Stomach (tissue), 8 donors: ENCODE measurements at regions not wholly inside any gene's neighbourhood (a gene's known extent, or its start where the extent isn't known, plus 50 kb on each side); places are given as distances from the start of the nearest gene placed in this dataset.
A peak's percentile ranks its signal among the peaks of the same experiment; 100 is the strongest.
"Not testable (repeated sequence)": the region's sequence is repeated elsewhere in the genome, so short reads cannot be mapped to it uniquely, and the experiment has no call there.

Experiments
- DNase-seq, 2 donors: peaks; one replicate each; pipeline versions ENCODE4 v3.0.0 to v3.0.0-alpha.2; 2013 to 2019
- H3K27ac ChIP-seq, 5 donors: fragments of 200-600 bp in 4 of 5; sonication (generic) in 4 of 5; one replicate each; pipeline ENCODE4 v1.5.1; 2013 to 2019; ENCODE audit warnings: mild to moderate bottlenecking in 1 of 5, moderate library complexity in 1 of 5
- H3K27me3 ChIP-seq, 3 donors: fragments of 200-600 bp; sonication (generic); one replicate each; pipeline ENCODE4 v1.5.1; 2017 to 2019; ENCODE audit warnings: mixed run types in 1 of 3
- H3K36me3 ChIP-seq, 4 donors: fragments of 200-600 bp; sonication (generic); 1 replicate in 3 of 4; 2 replicates in 1 of 4; pipeline ENCODE4 v1.5.1; 2016 to 2019
- H3K4me1 ChIP-seq, 4 donors: fragments of 200-600 bp; sonication (generic); one replicate each; pipeline ENCODE4 v1.5.1; 2016 to 2019
- H3K4me3 ChIP-seq, 4 donors: fragments of 200-600 bp; sonication (generic) in 3 of 4; one replicate each; pipeline ENCODE4 v1.5.1; 2016 to 2019; ENCODE audit warnings: mild to moderate bottlenecking in 1 of 4
- H3K9me3 ChIP-seq, 4 donors: fragments of 200-600 bp; sonication (generic); one replicate each; pipeline ENCODE4 v1.5.1; 2016 to 2019
- EP300 ChIP-seq: sonication (generic); formaldehyde crosslinking; IDR thresholded peaks from one replicate; pipeline ENCODE4 v1.6.1; 2017; ENCODE audit warnings: antibody characterized with exemption
- POLR2A ChIP-seq, 4 donors: fragments of 450-650 bp; IDR thresholded peaks; one replicate each; pipeline ENCODE4 v1.6.1; 2016; ENCODE audit warnings: antibody characterized with exemption in 4 of 4, control low read depth in 2 of 4, mild to moderate bottlenecking in 1 of 4, moderate library complexity in 1 of 4
- POLR2AphosphoS5 ChIP-seq, 3 donors: sonication (generic); formaldehyde crosslinking; IDR thresholded peaks; one replicate each; pipeline ENCODE4 v1.6.1; 2016; ENCODE audit warnings: antibody characterized with exemption in 3 of 3
- WGBS, 5 donors: extraction: QIAGEN DNeasy Blood & Tissue Kit in 3 of 5; methylation state at CpG; one replicate each; pipeline versions ENCODE4 v1.1.5 to v1.1.7; 2013 to 2018; 5-methylcytosine and 5-hydroxymethylcytosine counted together
- intact Hi-C: fragments of 100-400 bp; cut with DNase I; formaldehyde crosslinking; loops from one replicate; pipeline ENCODE4 v1.15.1; 2023; ENCODE audit warnings: low total_unique reads
- TF ChIP-seq, protein P1 (sequence below), 7 experiments: fragments of 450-650 bp in 4 of 7; fragments of 200-600 bp in 3 of 7; sonication (generic) in 3 of 7; IDR thresholded peaks; one replicate each; pipeline ENCODE4 v1.5.1; 2016 to 2019; ENCODE audit warnings: antibody characterized with exemption in 7 of 7, control low read depth in 2 of 7, mild to moderate bottlenecking in 1 of 7
- donor health status: healthy with polysubstance abuse.
- donor health status: Bipolar disorder and iron deficiency.
- donor health status: healthy.

DNA sequence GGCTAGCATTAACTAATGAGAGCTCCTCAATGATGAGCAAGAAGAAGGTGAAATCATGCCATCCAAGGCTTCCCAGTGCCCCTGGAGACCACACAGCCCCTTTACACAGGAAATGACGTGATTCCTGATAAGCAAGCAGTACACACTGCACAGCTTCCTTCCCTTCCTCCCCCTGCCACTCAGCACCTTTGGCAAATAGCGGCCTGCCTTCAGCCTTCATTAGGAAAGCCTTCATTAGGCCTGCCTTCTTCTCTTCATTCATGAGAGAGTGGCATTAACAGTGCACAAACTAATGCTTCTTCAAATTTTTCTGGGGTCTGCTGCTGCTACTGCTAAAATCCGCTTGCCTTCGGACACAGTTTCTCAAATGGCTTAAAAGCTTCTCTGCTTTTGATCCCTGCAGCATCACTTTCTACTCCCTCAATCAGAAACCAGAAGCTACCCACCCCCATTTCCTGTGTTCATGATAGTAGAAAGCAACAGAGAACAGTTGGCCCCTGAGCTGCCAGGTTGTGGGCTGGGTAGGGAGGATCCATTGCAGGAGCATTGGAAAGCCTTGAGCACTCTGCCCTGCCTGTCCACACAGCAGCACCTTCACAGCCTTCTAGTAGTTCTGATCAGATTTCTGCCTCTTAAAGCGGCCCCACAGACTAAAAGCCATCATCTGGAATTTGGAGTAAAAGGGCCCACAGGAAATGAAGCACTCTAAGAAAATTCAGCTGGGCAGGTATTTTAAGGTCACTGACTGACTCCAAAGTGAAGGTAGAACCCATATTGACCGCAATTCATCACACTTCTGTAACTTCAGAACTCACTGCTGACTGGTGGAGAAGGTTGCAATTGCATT, 103.8 kb upstream of the ETV6 start:
- peak overlapping the region in 1 of 5 donors; percentile 53 for H3K27ac ChIP-seq
- H3K4me3 ChIP-seq = no peak overlapping the region
- no peaks in the 10 kb centered on the region for H3K27me3 ChIP-seq
- H3K4me1 ChIP-seq = peaks cover 0 to 27% (median 12%) of the 10 kb centered on the region in 4 donors
- TF ChIP-seq EP300 = no peak
- TF ChIP-seq, protein P1, sequence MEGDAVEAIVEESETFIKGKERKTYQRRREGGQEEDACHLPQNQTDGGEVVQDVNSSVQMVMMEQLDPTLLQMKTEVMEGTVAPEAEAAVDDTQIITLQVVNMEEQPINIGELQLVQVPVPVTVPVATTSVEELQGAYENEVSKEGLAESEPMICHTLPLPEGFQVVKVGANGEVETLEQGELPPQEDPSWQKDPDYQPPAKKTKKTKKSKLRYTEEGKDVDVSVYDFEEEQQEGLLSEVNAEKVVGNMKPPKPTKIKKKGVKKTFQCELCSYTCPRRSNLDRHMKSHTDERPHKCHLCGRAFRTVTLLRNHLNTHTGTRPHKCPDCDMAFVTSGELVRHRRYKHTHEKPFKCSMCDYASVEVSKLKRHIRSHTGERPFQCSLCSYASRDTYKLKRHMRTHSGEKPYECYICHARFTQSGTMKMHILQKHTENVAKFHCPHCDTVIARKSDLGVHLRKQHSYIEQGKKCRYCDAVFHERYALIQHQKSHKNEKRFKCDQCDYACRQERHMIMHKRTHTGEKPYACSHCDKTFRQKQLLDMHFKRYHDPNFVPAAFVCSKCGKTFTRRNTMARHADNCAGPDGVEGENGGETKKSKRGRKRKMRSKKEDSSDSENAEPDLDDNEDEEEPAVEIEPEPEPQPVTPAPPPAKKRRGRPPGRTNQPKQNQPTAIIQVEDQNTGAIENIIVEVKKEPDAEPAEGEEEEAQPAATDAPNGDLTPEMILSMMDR (IDR thresholded peaks at IDR 0.05) = no peak
- peak in 1 of 2 donors; percentile 62 for DNase-seq
- no peaks in the 10 kb centered on the region for H3K9me3 ChIP-seq
- WGBS, 5 donors = 53 to 60% (median 55%) methylated on average over 6 of the region's 6 CpGs
- H3K36me3 ChIP-seq = no peaks in the 10 kb centered on the region
- intact Hi-C loops = no loop called here

- WGBS, 5 donors = 72 to 87% (median 78%) methylated on average over 10 to 14 of the region's 14 CpGs
- H3K4me3 ChIP-seq = peak overlapping the region in 2 of 4 donors; percentile 4 to 55
Observed at GRCh38 chr12:11546582-11547270, 102.7 kb upstream of the ETV6 start.

GRCh38 chr12:11547271-11547646, 102.2 kb upstream of the ETV6 start:
- Histone ChIP-seq H3K27ac (peak overlapping the region in 1 of 5 donors; percentile 53), H3K4me1 (peaks cover 0 to 27% (median 12%) of the 10 kb centered on the region in 4 donors), H3K4me3 (peak overlapping the region in 1 of 4 donors; percentile 55)
- H3K27me3 ChIP-seq, intact Hi-C loops, H3K36me3 ChIP-seq, H3K9me3 ChIP-seq: not testable (repeated sequence)
- DNase-seq = peak in 1 of 2 donors; percentile 41
- WGBS, 5 donors = 92 to 95% (median 93%) methylated on average over 23 to 31 of the region's 31 CpGs

More at GRCh38 chr12:11546582-11547270, 102.7 kb upstream of the ETV6 start:
- H3K9me3 ChIP-seq, H3K27me3 ChIP-seq, intact Hi-C loops, H3K36me3 ChIP-seq: not testable (repeated sequence)
- DNase-seq = peak in 1 of 2 donors; percentile 67
- Histone ChIP-seq H3K27ac (peak overlapping the region in 2 of 5 donors; percentile 16 to 53), H3K4me1 (peaks cover 0 to 27% (median 12%) of the 10 kb centered on the region in 4 donors)

DNA sequence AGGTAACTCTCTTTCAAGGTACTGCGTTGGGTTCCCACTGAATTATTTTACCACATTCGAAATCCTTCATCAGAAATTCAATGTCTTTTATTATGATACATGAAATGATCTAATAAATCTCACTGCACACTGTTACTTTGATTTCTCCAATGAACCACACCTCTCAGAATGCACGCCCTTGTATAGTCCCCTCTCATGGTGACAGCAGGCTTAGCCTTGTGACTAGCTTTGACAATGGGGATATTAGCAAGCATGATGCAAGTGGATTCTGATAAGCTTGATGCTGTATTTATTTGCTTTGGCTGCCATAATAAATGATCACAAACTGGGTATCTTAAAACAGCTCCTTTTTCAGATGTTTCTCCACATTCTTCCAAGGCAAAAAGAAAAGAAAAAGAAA, 100.4 kb upstream of the ETV6 start:
- TF ChIP-seq, protein P1 (IDR thresholded peaks at IDR 0.05) = no peak
- TF ChIP-seq POLR2A (IDR thresholded peaks at IDR 0.05) (no peak), EP300 (no peak), POLR2AphosphoS5 (IDR thresholded peaks at IDR 0.05) (no peak)
- Histone ChIP-seq H3K4me3 (no peak overlapping the region), H3K27ac (no peak overlapping the region), H3K9me3 (no peaks in the 10 kb centered on the region), H3K27me3 (no peaks in the 10 kb centered on the region), H3K4me1 (peaks cover 0 to 20% (median 14%) of the 10 kb centered on the region in 4 donors), H3K36me3 (no peaks in the 10 kb centered on the region)
- DNase-seq = no peak
- 84 to 94% (median 89%) methylated on average over 3 of the region's 3 CpGs for WGBS, 5 donors
- intact Hi-C loops = no loop called here

- H3K4me1 ChIP-seq = peaks cover 0 to 40% (median 24%) of the 10 kb centered on the region in 4 donors
- H3K27ac ChIP-seq = no peak overlapping the region
- H3K9me3 ChIP-seq = no peaks in the 10 kb centered on the region
- H3K36me3 ChIP-seq = no peaks in the 10 kb centered on the region
- peak; percentile 51 to 87 for DNase-seq
- no peaks in the 10 kb centered on the region for H3K27me3 ChIP-seq
- intact Hi-C loops = no loop called here
- no peak overlapping the region for H3K4me3 ChIP-seq
- 15 to 20% (median 16%) methylated on average over 9 of the region's 9 CpGs for WGBS, 5 donors
- TF ChIP-seq EP300 (no peak), POLR2A (IDR thresholded peaks at IDR 0.05) (no peak), POLR2AphosphoS5 (IDR thresholded peaks at IDR 0.05) (peak in 1 of 3 donors; percentile 16)
- TF ChIP-seq, protein P1 (IDR thresholded peaks at IDR 0.05) = peak in 5 of 7 experiments; percentile 16 to 57 (median 37)
Observed at GRCh38 chr12:11553871-11554533, 95.5 kb upstream of the ETV6 start.
